Mesodermal cell (in vitro differentiated cells): ENCODE measurements at regions not wholly inside any gene's neighbourhood (a gene's known extent, or its start where the extent isn't known, plus 50 kb on each side); places are given as distances from the start of the nearest gene placed in this dataset.

Source experiments
- H3K27ac ChIP-seq: 2 replicates; pipeline ENCODE4 v1.7.0; 2013; ENCODE audit warnings: mild to moderate bottlenecking, low read depth, low read length, moderate library complexity; ENCODE audit not compliant: severe bottlenecking
- H3K36me3 ChIP-seq: 2 replicates; pipeline ENCODE4 v1.7.1; 2013; ENCODE audit warnings: mild to moderate bottlenecking, low read length, moderate library complexity; ENCODE audit not compliant: control insufficient read depth, insufficient read depth
- H3K4me1 ChIP-seq: one replicate; pipeline ENCODE4 v1.7.1; 2013; ENCODE audit warnings: mild to moderate bottlenecking, low read length; ENCODE audit not compliant: insufficient read depth, control insufficient read depth, poor library complexity, severe bottlenecking
- H3K4me3 ChIP-seq: 2 replicates; pipeline ENCODE4 v1.7.0; 2013; ENCODE audit warnings: low read length, control low read depth, mild to moderate bottlenecking; ENCODE audit not compliant: insufficient read depth, poor library complexity, severe bottlenecking; ENCODE audit errors: extremely low read depth
- H3K9me3 ChIP-seq: 2 replicates; pipeline ENCODE4 v1.7.1; 2013; ENCODE audit warnings: mild to moderate bottlenecking, low read length, moderate library complexity; ENCODE audit not compliant: control insufficient read depth
- WGBS, 2 experiments: methylation state at CpG; one replicate each; pipeline ENCODE4 v1.1.5; 2013; ENCODE audit warnings: missing lambda C conversion rate in 2 of 2; ENCODE audit not compliant: insufficient coverage in 2 of 2; 5-methylcytosine and 5-hydroxymethylcytosine counted together

DNA sequence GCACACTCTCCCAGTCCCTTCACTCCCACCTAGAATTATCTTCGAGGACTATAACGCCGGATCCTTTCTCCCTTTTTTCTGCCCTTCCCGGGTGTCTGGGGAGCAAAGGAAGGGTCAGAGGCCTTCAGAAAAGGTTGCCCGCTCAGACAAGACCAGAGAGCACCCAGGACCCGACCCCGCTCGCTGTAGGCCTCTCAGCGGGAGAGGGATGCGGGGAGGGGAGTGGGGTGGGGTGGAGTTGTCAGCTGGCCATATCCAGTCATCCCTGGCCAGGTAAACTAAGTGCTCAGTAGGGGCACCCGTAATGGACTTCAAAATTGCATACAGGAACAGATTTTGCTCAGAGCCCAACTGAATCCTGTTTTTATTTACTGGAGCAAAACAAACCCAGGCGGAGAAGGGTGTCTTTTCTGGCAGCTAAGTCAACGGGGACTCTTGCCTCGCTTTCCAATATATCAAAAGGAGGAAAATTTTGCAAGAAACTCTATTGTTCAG lies 65.0 kb downstream of the NOL4 start:
- Histone ChIP-seq H3K9me3 (no peaks in the 10 kb centered on the region), H3K4me1 (no peaks in the 10 kb centered on the region), H3K36me3 (no peaks in the 10 kb centered on the region), H3K4me3 (peak overlapping the region; percentile 40), H3K27ac (no peak overlapping the region)
- 64 to 70% methylated on average over 9 to 10 of the region's 14 CpGs for WGBS, 2 experiments

DNA sequence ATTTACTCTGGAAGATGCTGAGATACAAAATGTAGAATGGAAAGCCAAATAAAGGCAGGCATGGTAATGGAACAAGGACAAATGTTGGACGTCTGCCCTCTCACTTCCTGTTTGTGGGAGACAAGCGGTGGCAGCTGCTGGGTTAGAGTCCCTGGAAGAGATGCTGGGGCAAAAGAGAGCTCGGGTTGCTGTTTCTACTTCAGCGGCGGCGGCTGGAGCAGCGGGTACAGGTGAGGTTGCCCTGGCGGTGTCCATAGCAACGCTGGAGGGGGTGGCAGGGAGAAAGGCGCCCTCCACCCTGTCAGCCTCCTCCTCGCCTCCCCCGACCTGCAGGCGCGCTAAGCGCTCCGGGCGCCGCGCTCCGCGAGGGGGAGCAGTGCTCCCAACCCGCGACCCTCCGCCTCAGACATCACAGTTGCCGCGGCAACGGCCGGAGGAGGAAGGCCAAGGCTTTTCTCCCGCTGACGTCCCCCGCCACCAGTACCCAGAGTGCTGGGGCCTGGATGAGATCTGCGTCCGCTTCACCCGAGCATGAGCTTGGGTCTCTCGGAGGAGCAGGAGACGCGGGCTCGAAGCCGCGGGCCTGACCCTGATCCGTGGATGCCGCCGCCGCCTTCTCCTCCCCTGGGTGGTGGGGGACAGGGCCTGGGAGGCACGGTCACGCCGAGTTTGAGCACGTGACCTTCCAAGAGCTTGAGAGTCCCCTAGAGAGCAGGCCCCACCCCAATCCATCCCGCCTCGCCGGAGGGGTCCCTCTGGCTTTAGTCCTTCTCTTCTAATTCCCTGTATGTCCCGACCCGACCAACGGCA lies 65.6 kb downstream of the NOL4 start:
- Histone ChIP-seq H3K36me3 (no peaks in the 10 kb centered on the region), H3K9me3 (no peaks in the 10 kb centered on the region), H3K27ac (no peak overlapping the region), H3K4me3 (peak overlapping the region; percentile 40), H3K4me1 (no peaks in the 10 kb centered on the region)
- WGBS, 2 experiments: 2 to 6% methylated on average over 38 to 41 of the region's 54 CpGs

DNA sequence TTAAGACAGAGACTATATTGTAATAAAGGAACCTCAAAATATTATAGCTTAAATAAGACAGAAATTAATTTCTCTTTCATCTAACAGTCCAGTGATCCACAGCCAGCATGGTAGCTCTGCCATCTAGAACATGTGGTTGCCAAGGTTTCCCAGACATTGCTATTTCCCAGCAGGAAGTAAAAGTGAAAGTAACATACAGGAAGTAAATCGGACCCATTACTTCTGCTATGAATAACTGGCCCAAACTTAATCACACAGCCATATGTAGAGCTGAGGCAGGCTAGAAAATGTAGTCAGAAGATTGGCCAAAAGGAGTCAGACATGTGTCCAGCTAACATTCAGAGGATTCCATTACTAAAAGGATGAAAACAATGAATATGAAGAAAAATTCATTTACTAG lies 71.0 kb downstream of the NOL4 start:
- WGBS, 2 experiments: 100% methylated on average over 1 of the region's 1 CpG; no CpG with 5 or more reads in 1 of the 2 experiments
- Histone ChIP-seq H3K36me3 (no peaks in the 10 kb centered on the region), H3K27ac (no peak overlapping the region), H3K9me3 (no peaks in the 10 kb centered on the region), H3K4me3 (no peak overlapping the region), H3K4me1 (no peaks in the 10 kb centered on the region)

DNA sequence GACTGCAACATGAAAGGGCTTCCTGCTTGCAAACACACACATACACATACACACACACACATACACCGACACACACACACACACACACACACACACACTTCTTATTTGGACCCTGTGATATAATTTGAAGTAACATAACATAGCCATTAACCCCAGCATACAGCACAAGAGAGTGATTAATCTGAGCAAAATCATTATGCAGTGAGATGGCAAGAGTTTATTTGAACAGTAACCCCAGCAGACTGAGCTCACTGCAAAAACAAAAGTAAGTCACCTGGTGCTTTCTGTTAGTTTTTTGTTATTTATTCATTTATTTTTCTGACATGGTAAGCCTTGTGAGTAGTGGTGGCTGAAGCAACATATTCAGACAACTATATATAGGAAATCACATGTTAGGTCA lies 93.7 kb downstream of the NOL4 start:
- Histone ChIP-seq H3K36me3 (no peaks in the 10 kb centered on the region), H3K9me3 (no peaks in the 10 kb centered on the region), H3K4me1 (no peaks in the 10 kb centered on the region), H3K4me3 (no peak overlapping the region), H3K27ac (no peak overlapping the region)
- WGBS, 2 experiments: no CpG with 5 or more reads among the region's 1 CpG

DNA sequence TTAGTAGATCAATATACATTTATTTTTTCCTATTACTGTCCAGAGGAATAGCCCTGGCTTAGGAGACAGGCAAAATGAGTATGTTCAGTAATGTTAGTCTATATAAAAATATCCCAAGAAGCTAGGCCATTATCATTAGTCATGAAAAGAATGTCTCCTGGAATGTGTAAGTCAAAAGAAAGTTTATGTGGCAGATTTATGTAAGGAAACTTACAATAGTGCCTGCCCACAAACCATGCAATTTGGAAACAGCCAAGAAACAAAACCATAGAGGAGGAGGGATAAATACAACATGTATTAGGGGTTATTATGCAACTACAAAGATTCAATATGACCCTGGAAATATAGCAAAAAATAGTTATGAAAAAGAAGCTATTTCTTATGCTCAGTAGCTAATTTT lies 96.3 kb downstream of the NOL4 start:
- H3K27ac ChIP-seq: no peak overlapping the region
- no peaks in the 10 kb centered on the region for H3K9me3 ChIP-seq
- H3K4me3 ChIP-seq: no peak overlapping the region
- no peaks in the 10 kb centered on the region for H3K4me1 ChIP-seq
- no peaks in the 10 kb centered on the region for H3K36me3 ChIP-seq

DNA sequence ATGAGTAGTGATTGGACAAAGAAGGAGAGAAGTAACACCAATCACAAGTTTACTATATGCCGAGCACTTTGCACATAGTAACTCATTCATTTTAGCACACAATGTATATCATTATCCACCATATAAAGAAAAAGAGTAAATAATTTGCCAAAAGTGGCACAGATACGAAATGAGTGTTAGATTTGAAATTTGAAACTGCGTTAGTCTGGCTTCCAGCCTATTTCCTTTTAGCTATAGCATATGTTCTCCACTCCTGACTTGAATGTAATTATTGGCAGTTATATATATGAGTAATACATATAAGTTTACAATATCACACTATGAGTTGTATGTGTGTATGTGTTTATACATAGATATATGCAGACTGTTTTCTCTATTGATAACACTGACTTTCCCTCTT lies 98.6 kb downstream of the NOL4 start:
- H3K36me3 ChIP-seq: no peaks in the 10 kb centered on the region
- no peaks in the 10 kb centered on the region for H3K9me3 ChIP-seq
- no CpG with 5 or more reads among the region's 3 CpGs for WGBS, 2 experiments
- no peak overlapping the region for H3K27ac ChIP-seq
- no peak overlapping the region for H3K4me3 ChIP-seq
- H3K4me1 ChIP-seq: no peaks in the 10 kb centered on the region

DNA sequence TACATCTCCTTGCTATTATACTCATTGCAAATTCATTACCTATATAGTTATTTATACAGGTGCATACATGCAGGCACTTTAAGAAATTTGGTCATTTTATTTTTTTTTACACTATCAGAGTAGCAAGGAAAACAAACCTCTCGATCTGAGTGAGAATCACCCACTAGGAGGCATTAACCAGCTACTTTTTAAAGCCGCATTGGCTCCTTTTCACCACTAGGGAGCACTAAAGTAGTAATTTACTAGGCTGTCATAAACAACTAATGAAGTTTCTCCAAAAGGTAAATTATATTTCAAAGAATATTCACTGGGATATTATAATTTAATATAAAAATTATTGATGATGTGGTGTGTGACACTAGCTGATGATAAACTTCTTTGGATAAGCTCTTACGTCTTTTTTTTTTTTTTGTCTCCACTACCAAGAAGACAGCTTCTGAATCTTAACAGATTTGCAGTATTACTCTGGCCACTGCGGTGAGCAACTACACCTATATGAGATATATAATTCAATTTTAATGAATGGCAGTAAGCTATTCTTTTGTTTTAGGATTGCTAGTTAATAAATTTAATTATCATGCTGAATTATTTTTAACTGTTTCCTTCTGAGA lies 101.9 kb downstream of the NOL4 start:
- Histone ChIP-seq H3K4me3 (no peak overlapping the region), H3K4me1 (no peaks in the 10 kb centered on the region), H3K36me3 (no peaks in the 10 kb centered on the region), H3K27ac (no peak overlapping the region), H3K9me3 (no peaks in the 10 kb centered on the region)
- 0% methylated on average over 1 of the region's 4 CpGs; no CpG with 5 or more reads in 1 of the 2 experiments for WGBS, 2 experiments

DNA sequence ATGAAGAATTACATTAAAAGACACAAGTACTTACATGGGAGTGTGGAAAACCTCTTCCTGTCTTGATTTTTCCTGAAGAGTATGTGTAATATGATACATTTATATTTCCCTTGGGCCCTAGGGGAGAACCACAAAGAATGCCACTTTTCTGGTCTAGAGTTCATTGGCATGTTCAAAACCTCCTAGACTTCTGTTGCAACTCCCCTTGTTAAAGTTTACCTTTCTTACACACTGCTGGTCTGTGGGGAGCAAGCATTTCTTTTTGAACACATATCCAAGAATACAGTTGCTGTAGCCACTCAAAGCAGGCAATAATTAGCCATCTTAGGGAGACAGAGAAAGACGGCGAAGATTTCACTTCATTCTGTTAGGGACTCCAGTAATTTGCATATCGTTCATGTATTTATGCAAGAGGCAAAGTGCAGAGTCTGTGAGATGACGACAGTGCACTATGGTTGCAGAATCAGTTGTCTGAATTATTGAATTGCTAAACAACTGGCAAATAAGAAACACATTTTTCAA lies 103.5 kb downstream of the NOL4 start:
- 66 to 79% methylated on average over 3 to 4 of the region's 4 CpGs for WGBS, 2 experiments
- Histone ChIP-seq H3K27ac (no peak overlapping the region), H3K4me3 (no peak overlapping the region), H3K9me3 (no peaks in the 10 kb centered on the region), H3K36me3 (no peaks in the 10 kb centered on the region), H3K4me1 (no peaks in the 10 kb centered on the region)

DNA sequence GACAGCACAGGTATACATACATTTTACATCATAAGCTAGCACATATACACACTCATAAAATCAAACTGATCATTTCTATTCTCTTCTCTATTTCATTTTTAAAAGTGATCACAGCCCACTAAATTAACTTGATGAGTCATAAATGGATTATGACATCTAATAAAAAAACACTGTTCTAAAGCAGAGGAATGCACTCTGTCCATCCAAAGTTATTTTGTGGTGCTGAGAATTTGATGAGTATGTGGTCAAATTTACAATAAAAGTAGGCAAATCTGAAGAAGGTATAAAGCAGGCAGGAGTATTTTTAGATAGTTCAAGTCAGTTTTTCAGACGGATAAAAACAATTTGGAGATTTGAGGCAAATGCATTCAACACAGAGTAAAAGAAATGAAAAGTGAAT lies 104.4 kb downstream of the NOL4 start:
- H3K27ac ChIP-seq: no peak overlapping the region
- H3K4me1 ChIP-seq: no peaks in the 10 kb centered on the region
- no peaks in the 10 kb centered on the region for H3K9me3 ChIP-seq
- H3K4me3 ChIP-seq: no peak overlapping the region
- H3K36me3 ChIP-seq: no peaks in the 10 kb centered on the region
- WGBS, 2 experiments: 82 to 100% methylated on average over 1 of the region's 1 CpG

DNA sequence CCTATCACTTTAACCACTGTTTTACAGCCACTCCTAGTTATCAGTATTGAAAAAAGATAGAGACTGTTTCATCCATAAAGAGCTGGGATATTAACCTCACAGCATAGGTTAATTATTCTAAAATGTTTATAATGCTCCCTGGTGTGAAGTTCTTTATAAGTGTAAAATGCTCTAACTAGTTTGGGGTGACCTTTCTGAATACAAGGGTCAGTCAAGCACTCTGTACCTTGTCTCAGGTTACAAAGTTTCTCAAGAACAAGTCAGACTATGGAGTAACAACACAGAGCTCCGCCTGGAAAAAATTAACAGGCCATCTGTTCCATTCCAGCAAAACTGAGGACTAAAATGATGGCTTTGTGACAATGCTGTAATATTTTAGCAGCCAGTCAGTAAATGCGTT lies 107.4 kb downstream of the NOL4 start:
- no peaks in the 10 kb centered on the region for H3K4me1 ChIP-seq
- H3K36me3 ChIP-seq: no peaks in the 10 kb centered on the region
- H3K4me3 ChIP-seq: no peak overlapping the region
- WGBS, 2 experiments: 80 to 86% methylated on average over 1 of the region's 2 CpGs
- H3K9me3 ChIP-seq: no peaks in the 10 kb centered on the region
- H3K27ac ChIP-seq: no peak overlapping the region
